GM19467 (cell line): ENCODE measurements at regions not wholly inside any gene's neighbourhood (a gene's known extent, or its start where the extent isn't known, plus 50 kb on each side); places are given as distances from the start of the nearest gene placed in this dataset.
A peak's percentile ranks its signal among the peaks of the same experiment; 100 is the strongest.

Source experiments
- ATAC-seq: cut with Tn5 transposase; IDR thresholded peaks from one replicate; pipeline ENCODE4 v1.9.1; 2021; ENCODE audit warnings: mild to moderate bottlenecking, moderate library complexity; ENCODE audit not compliant: unreplicated experiment

DNA sequence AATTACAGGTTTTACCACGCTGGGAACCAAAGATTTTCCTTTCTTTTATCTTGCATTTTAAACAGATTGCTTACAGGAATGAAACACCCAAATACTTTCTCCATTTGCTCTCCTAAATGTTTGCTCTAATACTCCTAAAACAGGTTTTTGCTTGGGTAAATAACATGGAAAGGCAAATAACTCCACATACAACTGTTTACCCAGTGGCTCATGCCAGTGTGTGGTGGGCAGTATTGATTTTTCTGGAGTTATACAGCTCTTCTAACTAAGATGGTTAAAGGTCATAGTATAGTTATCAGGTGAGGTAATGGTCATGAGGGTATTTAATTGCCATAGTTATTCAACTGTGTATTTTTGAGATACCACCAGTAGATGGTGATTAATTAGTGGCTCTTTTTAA is 61.2 kb upstream of the RAB27B start:
- ATAC-seq: no peak

DNA sequence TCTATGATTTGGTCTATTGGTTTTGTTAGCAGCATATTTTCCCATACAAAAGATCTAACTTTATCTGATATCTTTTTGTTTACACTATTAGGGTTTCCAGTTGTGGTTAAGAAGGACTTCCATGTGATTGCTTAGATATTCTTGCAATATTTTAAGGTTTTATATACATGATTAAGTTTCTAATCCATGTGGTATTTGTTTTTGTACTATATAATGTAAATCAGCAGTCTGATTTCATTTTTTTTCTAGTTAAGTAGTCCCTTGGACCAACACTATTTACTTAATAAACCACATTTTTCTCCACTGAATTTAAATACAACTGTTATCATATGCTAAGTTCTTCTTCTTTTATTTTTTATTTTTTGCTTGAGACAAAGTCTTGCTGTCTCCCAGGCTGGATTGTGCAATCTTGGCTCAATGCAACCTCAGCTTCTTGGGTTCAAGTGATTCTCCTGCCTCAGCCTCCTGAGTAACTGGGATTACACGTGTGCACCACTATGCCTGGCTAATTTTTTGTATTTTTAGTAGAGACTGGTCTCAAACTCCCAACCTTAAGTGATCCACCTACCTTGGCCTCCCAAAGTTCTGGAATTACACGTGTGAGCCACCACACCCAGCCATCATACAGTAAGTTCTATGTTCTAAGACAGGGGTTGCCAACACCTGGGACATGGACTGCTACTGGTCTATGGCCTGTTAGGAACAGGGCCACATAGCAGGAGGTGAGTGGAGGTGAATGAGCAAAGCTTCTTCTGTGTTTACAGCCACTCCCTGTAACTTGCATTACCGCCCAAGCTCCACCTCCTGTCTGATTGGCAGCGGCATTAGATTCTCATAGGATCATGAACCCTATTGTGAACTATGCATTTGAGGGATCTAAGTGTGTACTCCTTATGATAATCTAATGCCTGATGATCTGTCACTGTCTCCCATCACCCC is 58.5 kb upstream of the RAB27B start:
- no peak for ATAC-seq

DNA sequence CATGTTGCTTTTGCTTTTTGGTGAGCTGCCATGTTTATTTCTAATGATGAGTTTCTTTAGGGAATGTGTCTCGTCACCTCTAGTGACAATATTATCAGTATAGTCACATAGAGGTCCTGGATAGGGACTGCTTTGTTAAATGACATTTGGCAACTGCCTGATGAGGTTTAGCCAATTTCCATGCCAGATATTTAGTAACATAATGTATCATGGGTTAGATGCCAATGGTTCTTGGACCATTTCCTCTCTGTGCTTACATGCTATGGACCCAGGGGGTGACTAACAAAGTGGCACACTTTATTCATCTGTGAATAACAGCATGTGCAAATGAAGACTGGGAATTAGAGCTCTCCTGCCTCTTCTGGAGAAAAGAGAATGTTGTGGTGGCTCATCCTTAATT is 56.2 kb upstream of the RAB27B start:
- no peak for ATAC-seq

DNA sequence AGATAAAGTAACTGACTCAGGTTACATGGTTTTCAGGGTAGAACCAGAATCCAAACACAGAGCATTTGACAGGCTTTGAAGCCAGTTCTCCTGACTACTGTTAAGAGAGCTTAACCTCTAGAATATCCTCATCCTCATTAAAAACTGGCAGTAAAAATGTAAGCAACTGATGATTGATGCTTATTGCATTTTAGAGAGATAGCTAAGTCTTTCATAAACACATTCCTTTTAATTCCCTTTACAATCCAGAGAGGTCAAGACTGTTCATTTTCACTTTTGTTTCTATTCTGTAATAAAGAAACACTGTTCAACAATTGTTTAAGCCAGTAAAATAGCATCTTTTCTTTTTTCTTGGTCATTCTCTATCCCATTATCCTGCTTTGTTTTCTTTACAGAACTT is 53.9 kb upstream of the RAB27B start:
- ATAC-seq: no peak

DNA sequence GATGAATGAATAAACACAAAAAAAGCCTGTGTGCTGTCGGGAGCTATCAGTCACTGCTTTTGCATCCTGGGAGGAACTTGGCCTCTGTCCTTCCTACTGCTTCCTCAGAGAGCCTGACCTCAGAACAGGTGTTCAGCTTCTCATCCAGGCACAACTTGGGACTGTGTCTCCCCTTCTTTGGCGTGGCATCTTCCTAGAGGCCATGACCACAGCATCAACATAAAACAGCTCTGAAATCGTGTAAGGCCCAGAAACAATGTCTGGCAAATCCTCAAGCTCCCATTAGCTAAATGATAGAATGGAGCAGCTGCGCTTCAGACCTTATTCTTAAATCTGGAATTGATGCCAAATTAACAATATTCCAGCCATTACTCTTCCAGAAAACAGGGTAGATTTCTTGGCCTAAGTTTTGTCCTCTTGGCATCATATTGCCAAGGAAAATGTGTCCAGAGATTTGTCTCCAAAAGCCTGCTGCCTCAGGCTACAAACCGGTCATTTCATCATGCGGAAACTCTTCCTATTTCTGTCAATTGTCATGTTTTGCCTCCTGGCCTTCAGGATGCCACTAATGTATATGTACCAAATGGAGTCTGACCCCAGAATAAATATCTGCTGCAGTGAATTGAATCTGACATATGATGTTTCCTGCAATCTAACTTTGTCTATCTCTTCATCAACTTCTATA is 53.2 kb upstream of the RAB27B start:
- ATAC-seq: no peak

DNA sequence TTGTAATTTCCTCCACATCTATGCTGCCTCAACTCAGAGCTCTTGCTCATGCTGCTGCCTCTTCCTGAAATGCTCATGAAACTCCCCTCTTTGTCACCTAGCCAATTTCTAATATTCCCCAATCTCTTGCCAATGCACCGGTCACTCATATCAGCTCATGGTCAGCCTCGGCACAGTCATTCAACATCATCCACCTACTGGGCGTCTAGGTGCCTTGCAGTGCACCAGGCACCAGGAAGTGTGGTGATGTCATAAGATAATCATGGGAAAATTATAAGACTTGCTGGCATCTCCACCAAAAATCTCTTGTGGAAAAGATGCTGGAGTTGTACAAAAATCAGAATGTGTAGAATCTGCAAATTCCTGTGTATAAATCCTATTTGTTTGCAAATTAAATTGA is 52.6 kb upstream of the RAB27B start:
- no peak for ATAC-seq

DNA sequence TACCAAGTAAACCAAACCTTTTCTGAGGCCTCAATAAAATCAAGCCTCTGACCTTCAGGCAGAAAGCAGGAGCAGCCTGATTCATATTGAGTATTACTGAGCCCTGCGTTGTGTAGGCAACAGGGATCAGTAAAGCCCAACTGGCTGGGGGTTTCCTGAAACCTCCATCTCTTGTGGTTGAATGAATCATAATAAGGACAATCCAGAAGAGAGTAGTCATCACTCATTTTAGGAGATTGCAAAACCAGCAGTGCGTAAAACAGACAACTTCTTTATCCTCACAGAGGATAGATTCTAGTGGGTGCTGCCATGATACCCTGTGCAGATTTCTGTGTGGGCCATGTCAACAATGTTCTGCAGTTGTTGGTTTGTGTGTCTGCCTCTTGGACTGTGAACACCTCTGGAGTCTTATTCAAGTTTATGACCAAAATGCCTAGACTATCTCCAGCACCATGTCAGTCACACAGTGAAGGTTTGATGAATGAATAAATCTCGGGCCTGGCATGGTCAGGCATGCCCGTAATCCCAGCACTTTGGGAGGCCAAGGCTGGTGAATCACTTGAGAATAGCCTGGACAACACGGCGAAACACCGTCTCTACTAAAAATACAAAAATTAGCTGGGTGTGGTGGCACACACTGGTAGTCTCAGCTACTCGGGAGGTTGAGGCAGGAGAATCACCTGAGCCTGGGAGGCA is 51.8 kb upstream of the RAB27B start:
- peak; percentile 49 for ATAC-seq

DNA sequence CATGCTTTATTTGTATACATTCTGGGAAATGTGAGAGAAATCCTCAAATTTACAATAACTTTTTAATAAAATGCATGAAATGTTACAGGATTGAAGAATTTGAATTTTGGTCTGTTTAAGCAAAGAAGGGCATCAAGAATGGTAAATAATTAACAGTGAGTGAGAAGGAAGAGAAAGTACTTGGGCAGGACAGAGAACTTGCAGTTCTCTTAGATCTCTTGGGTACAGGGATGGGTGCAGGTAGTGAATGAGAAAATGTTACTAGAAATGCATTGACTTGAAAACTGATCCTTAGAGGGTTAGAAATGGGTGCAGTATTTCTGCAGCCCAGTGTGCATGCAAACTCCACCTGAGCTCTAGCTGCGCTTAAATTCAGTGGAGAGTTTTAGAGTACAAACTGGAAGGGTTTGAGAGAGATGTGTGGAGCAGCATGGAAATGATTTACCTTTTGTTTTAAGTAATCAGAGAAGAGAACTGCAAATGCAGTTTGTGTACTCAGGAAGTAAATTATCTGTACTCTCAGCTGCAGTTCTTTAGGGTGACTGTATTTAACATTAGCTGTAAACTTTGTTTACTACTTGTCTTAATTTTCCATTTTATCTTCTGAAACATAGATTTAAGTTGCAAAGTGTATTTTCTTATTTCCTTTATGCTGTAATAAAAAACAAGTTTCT is 51.0 kb upstream of the RAB27B start:
- peak; percentile 46 for ATAC-seq

DNA sequence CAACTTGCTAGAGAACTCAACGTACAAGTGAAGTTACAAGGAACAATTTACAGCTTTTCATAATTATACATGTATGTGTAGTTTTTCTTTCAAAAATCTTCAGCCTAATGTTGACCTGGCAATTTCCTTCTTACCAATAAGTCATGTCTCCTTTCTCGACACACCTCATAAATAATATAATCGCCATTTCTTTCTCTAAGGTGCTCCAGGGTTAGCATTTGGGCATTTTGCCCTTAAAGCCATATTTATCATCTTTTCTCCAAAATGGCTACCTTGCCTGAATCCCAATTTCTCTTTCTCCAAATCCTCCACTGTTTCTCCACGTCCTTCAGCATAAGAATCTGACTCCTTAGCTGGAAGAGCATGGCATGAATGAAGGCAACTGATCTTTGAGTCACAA is 50.3 kb upstream of the RAB27B start:
- no peak for ATAC-seq
